22Rv1 (cell line): ENCODE measurements at regions not wholly inside any gene's neighbourhood (a gene's known extent, or its start where the extent isn't known, plus 50 kb on each side); places are given as distances from the start of the nearest gene placed in this dataset.

Experiments used
- ZFX ChIP-seq: fragments of 450-650 bp; IDR thresholded peaks from 2 replicates; pipeline ENCODE4 v1.6.1; 2017; ENCODE audit warnings: antibody characterized with exemption, borderline replicate concordance
- TF ChIP-seq, protein P1 (sequence below): fragments of 450-650 bp; IDR thresholded peaks from 2 replicates; pipeline ENCODE4 v1.5.1; 2017; ENCODE audit warnings: mild to moderate bottlenecking

DNA sequence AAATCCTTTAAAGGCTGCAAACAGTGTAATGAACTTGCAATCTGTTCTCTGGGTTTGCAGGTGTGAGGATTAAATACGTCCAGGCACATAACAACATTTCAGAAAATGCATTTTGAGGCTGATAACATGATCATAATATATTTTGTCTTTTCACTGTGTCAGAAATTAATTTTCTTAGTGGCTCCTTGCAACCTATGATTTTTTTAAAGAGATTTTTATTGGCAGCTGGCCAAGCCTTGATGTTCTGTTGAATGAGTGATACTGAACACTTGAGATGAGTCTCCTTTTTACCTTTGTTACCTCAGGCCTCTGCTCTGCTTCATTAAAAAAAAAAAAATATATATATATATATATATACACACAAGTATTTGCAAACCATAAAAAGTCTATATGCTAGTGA, 68.2 kb upstream of the TENM3 start:
- TF ChIP-seq, protein P1, sequence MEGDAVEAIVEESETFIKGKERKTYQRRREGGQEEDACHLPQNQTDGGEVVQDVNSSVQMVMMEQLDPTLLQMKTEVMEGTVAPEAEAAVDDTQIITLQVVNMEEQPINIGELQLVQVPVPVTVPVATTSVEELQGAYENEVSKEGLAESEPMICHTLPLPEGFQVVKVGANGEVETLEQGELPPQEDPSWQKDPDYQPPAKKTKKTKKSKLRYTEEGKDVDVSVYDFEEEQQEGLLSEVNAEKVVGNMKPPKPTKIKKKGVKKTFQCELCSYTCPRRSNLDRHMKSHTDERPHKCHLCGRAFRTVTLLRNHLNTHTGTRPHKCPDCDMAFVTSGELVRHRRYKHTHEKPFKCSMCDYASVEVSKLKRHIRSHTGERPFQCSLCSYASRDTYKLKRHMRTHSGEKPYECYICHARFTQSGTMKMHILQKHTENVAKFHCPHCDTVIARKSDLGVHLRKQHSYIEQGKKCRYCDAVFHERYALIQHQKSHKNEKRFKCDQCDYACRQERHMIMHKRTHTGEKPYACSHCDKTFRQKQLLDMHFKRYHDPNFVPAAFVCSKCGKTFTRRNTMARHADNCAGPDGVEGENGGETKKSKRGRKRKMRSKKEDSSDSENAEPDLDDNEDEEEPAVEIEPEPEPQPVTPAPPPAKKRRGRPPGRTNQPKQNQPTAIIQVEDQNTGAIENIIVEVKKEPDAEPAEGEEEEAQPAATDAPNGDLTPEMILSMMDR = no peak
- TF ChIP-seq ZFX = no peak
